ENCODE measurements at regions not wholly inside any gene's neighbourhood (a gene's known extent, or its start where the extent isn't known, plus 50 kb on each side); places are given as distances from the start of the nearest gene placed in this dataset.

DNA sequence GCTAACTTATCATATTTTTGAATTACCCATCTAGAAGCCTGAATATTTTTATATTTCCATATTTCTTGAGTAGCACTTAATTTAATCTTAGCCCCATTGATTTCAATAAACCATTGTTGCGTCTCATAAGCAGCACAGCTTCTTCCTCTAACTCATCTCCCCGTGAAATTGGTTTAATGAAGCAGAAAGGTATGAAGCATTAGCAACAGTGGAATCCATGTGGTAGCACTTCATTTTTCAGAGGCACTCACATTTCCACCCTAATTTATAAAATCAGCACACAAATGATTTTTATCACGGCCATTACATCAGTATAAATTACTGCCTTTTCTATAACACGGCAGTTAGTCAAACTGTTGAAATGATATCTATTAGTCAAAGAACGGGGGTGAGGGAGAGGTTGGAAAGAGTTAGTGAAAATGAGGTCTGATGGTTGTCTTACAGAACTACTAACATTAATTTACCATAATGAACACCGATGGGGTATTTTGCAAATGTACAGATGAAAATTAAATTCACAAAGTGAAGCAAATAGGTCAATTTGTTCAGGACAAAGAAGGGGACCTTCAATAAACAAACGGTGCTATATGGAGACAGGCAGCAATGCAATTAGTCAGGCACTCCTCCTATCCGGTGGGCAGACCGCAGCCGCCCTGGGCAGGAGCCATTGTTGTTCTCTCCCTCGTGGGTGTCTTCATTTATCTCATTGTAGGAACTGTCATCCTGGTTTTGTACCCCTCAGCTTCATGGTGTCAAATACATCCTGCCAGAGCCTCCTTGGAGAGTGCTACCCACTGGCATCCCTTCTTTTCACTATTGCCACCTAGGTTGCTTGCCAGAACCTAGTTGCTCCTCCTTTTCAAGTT is 205.7 kb downstream of the SOX3 start:
- no peak overlapping the region for H3K4me3 ChIP-seq (ENCODE audit: low read length)
- Mint-ChIP-seq H3K27ac (no peak overlapping the region), H3K36me3 (ENCODE audit: low read depth) (no peaks in the 10 kb centered on the region), H3K9me3 (no peaks in the 10 kb centered on the region), H3K4me3 (no peak overlapping the region), H3K27me3 (no peaks in the 10 kb centered on the region), H3K4me1 (ENCODE audit: low read depth) (no peaks in the 10 kb centered on the region)
- intact Hi-C loops (cut with DNase I, micrococcal nuclease) = no loop called here
- H3K36me3 ChIP-seq (ENCODE audit: insufficient read depth, low read length) = no peaks in the 10 kb centered on the region
- no peaks in the 10 kb centered on the region for H3K4me1 ChIP-seq (ENCODE audit: insufficient read depth, low read length)
- ATAC-seq (ENCODE audit: poor library complexity) (no peak), DNase-seq (no peak)
- ChIA-PET CTCF (no interaction called here), POLR2A (no interaction called here)
- H3K27me3 ChIP-seq (ENCODE audit: control insufficient read depth in 1 of 2, insufficient read depth in 2 of 2, low read length in 2 of 2) = no peaks in the 10 kb centered on the region
- no peaks in the 10 kb centered on the region for H3K9me3 ChIP-seq (ENCODE audit: control insufficient read depth in 1 of 2, insufficient read depth in 1 of 2, low read length in 2 of 2)
- no peak overlapping the region for H3K27ac ChIP-seq (ENCODE audit: low read depth in 1 of 2, low read length in 2 of 2)
- TF ChIP-seq, protein P1, sequence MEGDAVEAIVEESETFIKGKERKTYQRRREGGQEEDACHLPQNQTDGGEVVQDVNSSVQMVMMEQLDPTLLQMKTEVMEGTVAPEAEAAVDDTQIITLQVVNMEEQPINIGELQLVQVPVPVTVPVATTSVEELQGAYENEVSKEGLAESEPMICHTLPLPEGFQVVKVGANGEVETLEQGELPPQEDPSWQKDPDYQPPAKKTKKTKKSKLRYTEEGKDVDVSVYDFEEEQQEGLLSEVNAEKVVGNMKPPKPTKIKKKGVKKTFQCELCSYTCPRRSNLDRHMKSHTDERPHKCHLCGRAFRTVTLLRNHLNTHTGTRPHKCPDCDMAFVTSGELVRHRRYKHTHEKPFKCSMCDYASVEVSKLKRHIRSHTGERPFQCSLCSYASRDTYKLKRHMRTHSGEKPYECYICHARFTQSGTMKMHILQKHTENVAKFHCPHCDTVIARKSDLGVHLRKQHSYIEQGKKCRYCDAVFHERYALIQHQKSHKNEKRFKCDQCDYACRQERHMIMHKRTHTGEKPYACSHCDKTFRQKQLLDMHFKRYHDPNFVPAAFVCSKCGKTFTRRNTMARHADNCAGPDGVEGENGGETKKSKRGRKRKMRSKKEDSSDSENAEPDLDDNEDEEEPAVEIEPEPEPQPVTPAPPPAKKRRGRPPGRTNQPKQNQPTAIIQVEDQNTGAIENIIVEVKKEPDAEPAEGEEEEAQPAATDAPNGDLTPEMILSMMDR (IDR thresholded peaks at IDR 0.05) = no peak

DNA sequence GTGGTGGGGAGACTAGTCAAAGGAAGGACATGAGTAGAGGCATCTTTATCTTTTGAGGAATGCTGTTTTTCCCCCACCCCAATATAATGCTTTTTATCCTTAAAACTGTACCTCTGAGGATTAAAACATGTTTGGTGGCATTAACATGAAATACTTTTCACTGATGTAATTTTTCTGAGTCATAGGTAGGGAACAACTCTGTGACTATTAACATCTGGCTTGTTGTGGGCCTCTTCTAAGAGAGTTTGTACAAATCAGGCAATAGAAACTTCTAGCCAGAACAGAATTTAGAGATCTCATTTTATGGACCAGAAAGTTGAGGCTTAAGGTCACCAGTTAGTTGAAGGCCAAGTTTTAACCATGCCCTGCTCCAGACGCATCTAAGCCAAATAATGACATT is 207.6 kb downstream of the SOX3 start:
- H3K4me3 Mint-ChIP-seq = no peak overlapping the region
- Histone ChIP-seq H3K9me3 (ENCODE audit: control insufficient read depth in 1 of 2, insufficient read depth in 1 of 2, low read length in 2 of 2) (no peaks in the 10 kb centered on the region), H3K4me1 (ENCODE audit: insufficient read depth, low read length) (no peaks in the 10 kb centered on the region), H3K27ac (ENCODE audit: low read depth in 1 of 2, low read length in 2 of 2) (no peak overlapping the region), H3K4me3 (ENCODE audit: low read length) (no peak overlapping the region), H3K27me3 (ENCODE audit: control insufficient read depth in 1 of 2, insufficient read depth in 2 of 2, low read length in 2 of 2) (no peaks in the 10 kb centered on the region), H3K36me3 (ENCODE audit: insufficient read depth, low read length) (no peaks in the 10 kb centered on the region)
- CTCF ChIA-PET = no interaction called here
- ATAC-seq (ENCODE audit: poor library complexity) (no peak), DNase-seq (no peak)
- no peaks in the 10 kb centered on the region for H3K4me1 Mint-ChIP-seq (ENCODE audit: low read depth)
- no peaks in the 10 kb centered on the region for H3K9me3 Mint-ChIP-seq
- no peaks in the 10 kb centered on the region for H3K27me3 Mint-ChIP-seq
- no peak overlapping the region for H3K27ac Mint-ChIP-seq
- no peaks in the 10 kb centered on the region for H3K36me3 Mint-ChIP-seq (ENCODE audit: low read depth)
- POLR2A ChIA-PET = no interaction called here
- TF ChIP-seq, protein P1 (IDR thresholded peaks at IDR 0.05) = no peak
- intact Hi-C loops (cut with DNase I, micrococcal nuclease) = no loop called here

DNA sequence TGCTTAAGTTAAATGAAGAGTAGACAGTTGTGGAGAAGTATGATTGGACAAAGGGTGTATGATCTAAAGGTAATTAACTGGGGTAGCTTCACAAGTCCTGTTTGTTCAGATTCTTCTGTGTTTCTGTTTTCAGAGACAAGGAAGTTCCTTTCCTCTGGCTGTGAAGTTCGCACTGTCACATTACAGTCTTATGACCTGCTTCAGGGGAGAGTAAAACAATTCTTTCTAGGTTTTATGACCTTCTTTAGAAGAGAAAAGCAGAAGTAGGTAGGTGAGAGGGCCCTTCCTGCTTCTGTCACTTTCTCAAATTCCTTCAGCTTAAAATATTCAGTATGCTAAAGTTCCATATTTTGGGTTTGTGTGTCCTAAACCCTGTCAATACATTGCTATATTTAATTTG is 211.9 kb downstream of the SOX3 start:
- no peaks in the 10 kb centered on the region for H3K36me3 Mint-ChIP-seq (ENCODE audit: low read depth)
- no peak overlapping the region for H3K4me3 Mint-ChIP-seq
- H3K4me1 Mint-ChIP-seq (ENCODE audit: low read depth) = no peaks in the 10 kb centered on the region
- TF ChIP-seq, protein P1 (IDR thresholded peaks at IDR 0.05) = no peak
- H3K9me3 Mint-ChIP-seq = no peaks in the 10 kb centered on the region
- no peaks in the 10 kb centered on the region for H3K9me3 ChIP-seq (ENCODE audit: control insufficient read depth in 1 of 2, insufficient read depth in 1 of 2, low read length in 2 of 2)
- no peaks in the 10 kb centered on the region for H3K36me3 ChIP-seq (ENCODE audit: insufficient read depth, low read length)
- H3K4me3 ChIP-seq (ENCODE audit: low read length) = no peak overlapping the region
- H3K27ac Mint-ChIP-seq = no peak overlapping the region
- no peaks in the 10 kb centered on the region for H3K27me3 Mint-ChIP-seq
- H3K27me3 ChIP-seq (ENCODE audit: control insufficient read depth in 1 of 2, insufficient read depth in 2 of 2, low read length in 2 of 2) = no peaks in the 10 kb centered on the region
- H3K27ac ChIP-seq (ENCODE audit: low read depth in 1 of 2, low read length in 2 of 2) = no peak overlapping the region
- ATAC-seq (ENCODE audit: poor library complexity) (no peak), DNase-seq (no peak)
- ChIA-PET POLR2A (no interaction called here), CTCF (no interaction called here)
- no peaks in the 10 kb centered on the region for H3K4me1 ChIP-seq (ENCODE audit: insufficient read depth, low read length)
- intact Hi-C loops (cut with DNase I, micrococcal nuclease) = no loop called here
